Karpas-422 (cell line): ENCODE measurements at regions not wholly inside any gene's neighbourhood (a gene's known extent, or its start where the extent isn't known, plus 50 kb on each side); places are given as distances from the start of the nearest gene placed in this dataset.

Source experiments
- DNase-seq: peaks from one replicate; pipeline ENCODE4 v3.0.0-alpha.2; 2015
- H2AFZ ChIP-seq: fragments of 200-600 bp; sonication (generic); 2 replicates; pipeline ENCODE4 v1.6.1; 2014; ENCODE audit warnings: antibody characterized with exemption, low read length, mixed read lengths
- H3K27ac ChIP-seq: fragments of 200-600 bp; sonication (generic); 2 replicates; pipeline ENCODE4 v1.5.1; 2014; ENCODE audit warnings: mild to moderate bottlenecking, low read length, moderate library complexity
- H3K27me3 ChIP-seq: fragments of 200-600 bp; sonication (generic); 2 replicates; pipeline ENCODE4 v1.6.1; 2014; ENCODE audit warnings: low read length, mixed read lengths
- H3K36me3 ChIP-seq: fragments of 200-600 bp; sonication (generic); 2 replicates; pipeline ENCODE4 v1.6.1; 2014; ENCODE audit warnings: low read length, mixed read lengths; ENCODE audit not compliant: insufficient read depth
- H3K4me1 ChIP-seq: fragments of 200-600 bp; sonication (generic); 2 replicates; pipeline ENCODE4 v1.6.1; 2014; ENCODE audit warnings: mild to moderate bottlenecking, low read length, mixed read lengths
- H3K4me2 ChIP-seq: fragments of 200-600 bp; sonication (generic); 2 replicates; pipeline ENCODE4 v1.6.1; 2014; ENCODE audit warnings: low read length, low read depth, mild to moderate bottlenecking; ENCODE audit not compliant: poor library complexity, severe bottlenecking
- H3K4me3 ChIP-seq: fragments of 200-600 bp; sonication (generic); 2 replicates; pipeline ENCODE4 v1.5.1; 2014; ENCODE audit warnings: mild to moderate bottlenecking, antibody characterized with exemption, low read length, mixed read lengths
- H3K79me2 ChIP-seq: fragments of 200-600 bp; sonication (generic); 2 replicates; pipeline ENCODE4 v1.6.1; 2014; ENCODE audit warnings: mild to moderate bottlenecking, low read length, mixed read lengths
- H3K9ac ChIP-seq: fragments of 200-600 bp; sonication (generic); 2 replicates; pipeline ENCODE4 v1.6.0; 2014; ENCODE audit warnings: low read length
- H3K9me2 ChIP-seq: fragments of 200-600 bp; sonication (generic), shearing (Covaris generic); replicated peaks from 2 replicates; pipeline ENCODE4 v1.6.0; 2014; ENCODE audit warnings: mild to moderate bottlenecking, low read length, moderate library complexity; ENCODE audit not compliant: insufficient read depth
- H3K9me3 ChIP-seq: fragments of 300-700, 200-600 bp; sonication (generic); 2 replicates; pipeline ENCODE4 v1.6.1; 2014; ENCODE audit warnings: low read length, mixed read lengths
- H4K20me1 ChIP-seq: fragments of 200-600 bp; sonication (generic); 2 replicates; pipeline ENCODE4 v1.6.1; 2014; ENCODE audit warnings: mild to moderate bottlenecking, antibody characterized with exemption, low read length, low read depth; ENCODE audit not compliant: insufficient read depth

- H3K79me2 ChIP-seq: no peaks in the 10 kb centered on the region
- H3K4me2 ChIP-seq: no peak overlapping the region
- no peak overlapping the region for H3K4me3 ChIP-seq
- no peak overlapping the region for H2AFZ ChIP-seq
- 0 out of 2 replicates have a peak, but pooled peaks cover 3% of the 10 kb centered on the region for H3K9me2 ChIP-seq
- H3K9ac ChIP-seq: no peak overlapping the region
- no peaks in the 10 kb centered on the region for H4K20me1 ChIP-seq
- H3K9me3 ChIP-seq: no peaks in the 10 kb centered on the region
- H3K4me1 ChIP-seq: no peaks in the 10 kb centered on the region
- DNase-seq: no peak
- H3K27ac ChIP-seq: no peak overlapping the region
- H3K27me3 ChIP-seq: no peaks in the 10 kb centered on the region
- H3K36me3 ChIP-seq: no peaks in the 10 kb centered on the region
Observed at GRCh38 chr14:24744641-24745040, 110.7 kb upstream of the GZMB start.

GRCh38 chr14:24741871-24742270, 107.9 kb upstream of the GZMB start:
- Histone ChIP-seq H4K20me1 (no peaks in the 10 kb centered on the region), H3K79me2 (no peaks in the 10 kb centered on the region), H3K27ac (no peak overlapping the region), H2AFZ (no peak overlapping the region), H3K4me1 (no peaks in the 10 kb centered on the region), H3K9me2 (no peaks in the 10 kb centered on the region), H3K9ac (no peak overlapping the region), H3K4me3 (no peak overlapping the region), H3K36me3 (no peaks in the 10 kb centered on the region), H3K4me2 (no peak overlapping the region), H3K9me3 (no peaks in the 10 kb centered on the region), H3K27me3 (no peaks in the 10 kb centered on the region)
- no peak for DNase-seq

GRCh38 chr14:24735984-24736630, 102.1 kb upstream of the GZMB start:
- Histone ChIP-seq H3K79me2 (no peaks in the 10 kb centered on the region), H3K27ac (no peak overlapping the region), H4K20me1 (no peaks in the 10 kb centered on the region), H3K36me3 (no peaks in the 10 kb centered on the region), H2AFZ (no peak overlapping the region), H3K4me2 (no peak overlapping the region), H3K9me3 (no peaks in the 10 kb centered on the region), H3K9ac (no peak overlapping the region), H3K27me3 (no peaks in the 10 kb centered on the region), H3K4me3 (no peak overlapping the region), H3K9me2 (no peaks in the 10 kb centered on the region), H3K4me1 (no peaks in the 10 kb centered on the region)
- no peak for DNase-seq

DNA sequence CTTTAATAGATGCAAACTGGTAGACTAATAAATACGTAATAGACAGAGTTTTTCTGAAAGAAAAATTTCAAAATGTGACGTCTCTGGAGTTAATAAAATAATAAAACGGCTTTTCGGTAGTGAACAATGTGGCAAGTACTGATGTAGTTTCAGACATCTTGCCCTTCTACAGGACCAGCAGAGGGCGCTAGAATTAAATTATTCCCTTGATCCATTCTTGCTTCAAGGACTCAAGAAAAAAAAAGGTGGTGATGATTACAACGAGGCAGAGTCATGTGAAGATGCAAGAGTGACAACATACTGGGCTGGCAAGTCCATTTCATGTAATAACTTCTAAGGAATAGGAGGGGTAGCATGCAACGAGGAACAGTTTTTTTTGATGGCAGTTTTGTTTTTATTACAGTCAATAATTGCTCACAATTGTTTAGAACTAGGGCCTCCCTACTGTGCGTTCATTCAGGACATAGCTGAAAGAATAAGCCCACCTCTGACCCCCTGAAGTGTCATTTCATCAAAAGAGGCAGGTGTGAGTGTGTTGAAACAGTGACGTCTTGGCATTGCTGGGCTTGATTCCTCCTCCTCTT, 101.0 kb upstream of the GZMB start:
- Histone ChIP-seq H3K36me3 (no peaks in the 10 kb centered on the region), H3K4me3 (no peak overlapping the region), H3K9me2 (no peaks in the 10 kb centered on the region), H3K27ac (no peak overlapping the region), H2AFZ (no peak overlapping the region), H3K27me3 (no peaks in the 10 kb centered on the region), H4K20me1 (no peaks in the 10 kb centered on the region), H3K4me1 (no peaks in the 10 kb centered on the region), H3K4me2 (no peak overlapping the region), H3K9me3 (no peaks in the 10 kb centered on the region), H3K9ac (no peak overlapping the region), H3K79me2 (no peaks in the 10 kb centered on the region)
- DNase-seq: peak; percentile 87

GRCh38 chr14:24726480-24726879, 92.5 kb upstream of the GZMB start:
- Histone ChIP-seq H3K27me3 (no peaks in the 10 kb centered on the region; the same call in 1 of the 2 replicates), H3K4me2 (no peak overlapping the region), H3K79me2 (no peaks in the 10 kb centered on the region), H3K4me1 (no peaks in the 10 kb centered on the region), H4K20me1 (no peaks in the 10 kb centered on the region), H3K9me2 (no peaks in the 10 kb centered on the region), H3K36me3 (no peaks in the 10 kb centered on the region), H3K4me3 (no peak overlapping the region), H2AFZ (no peak overlapping the region), H3K9me3 (no peaks in the 10 kb centered on the region), H3K9ac (no peak overlapping the region), H3K27ac (no peak overlapping the region)
- no peak for DNase-seq

GRCh38 chr14:24725311-24725710, 91.3 kb upstream of the GZMB start:
- Histone ChIP-seq H3K9ac (no peak overlapping the region), H2AFZ (no peak overlapping the region), H3K36me3 (no peaks in the 10 kb centered on the region), H4K20me1 (no peaks in the 10 kb centered on the region), H3K4me2 (no peak overlapping the region), H3K9me2 (no peaks in the 10 kb centered on the region), H3K27me3 (no peaks in the 10 kb centered on the region; the same call in 1 of the 2 replicates), H3K4me3 (no peak overlapping the region), H3K27ac (no peak overlapping the region), H3K79me2 (no peaks in the 10 kb centered on the region), H3K4me1 (no peaks in the 10 kb centered on the region), H3K9me3 (no peaks in the 10 kb centered on the region)
- no peak for DNase-seq

- Histone ChIP-seq H3K4me2 (no peak overlapping the region), H3K4me1 (no peaks in the 10 kb centered on the region), H3K4me3 (no peak overlapping the region), H2AFZ (no peak overlapping the region), H3K79me2 (no peaks in the 10 kb centered on the region), H3K9me3 (no peaks in the 10 kb centered on the region), H3K36me3 (no peaks in the 10 kb centered on the region), H3K9me2 (no peaks in the 10 kb centered on the region), H3K27me3 (no peaks in the 10 kb centered on the region; the same call in 1 of the 2 replicates), H3K9ac (no peak overlapping the region), H3K27ac (no peak overlapping the region), H4K20me1 (no peaks in the 10 kb centered on the region)
- DNase-seq: no peak
Observed at GRCh38 chr14:24721775-24722174, 87.8 kb upstream of the GZMB start.

DNA sequence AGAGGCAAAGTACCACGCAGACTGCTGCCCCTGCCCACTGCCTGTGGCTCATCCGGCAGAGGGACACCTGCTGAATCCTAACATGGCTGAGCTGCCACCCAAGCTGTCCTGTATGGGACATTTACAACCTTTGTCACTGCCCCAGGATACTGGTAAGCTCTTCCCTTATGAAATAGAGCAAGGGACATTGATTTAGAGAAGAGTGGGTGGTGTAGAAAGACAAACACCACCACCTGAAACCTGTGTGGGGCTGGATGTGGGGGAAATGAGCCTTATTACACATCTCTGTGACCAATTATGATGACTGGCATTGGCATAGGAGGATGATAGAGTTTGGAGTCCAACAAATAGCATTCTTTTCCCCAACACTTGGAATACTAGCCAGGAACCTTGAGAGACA, 81.2 kb upstream of the GZMB start:
- H3K27ac ChIP-seq: no peak overlapping the region
- H3K27me3 ChIP-seq: no peaks in the 10 kb centered on the region
- H3K9ac ChIP-seq: no peak overlapping the region
- no peaks in the 10 kb centered on the region for H4K20me1 ChIP-seq
- no peaks in the 10 kb centered on the region for H3K79me2 ChIP-seq
- DNase-seq: no peak
- no peaks in the 10 kb centered on the region for H3K9me2 ChIP-seq
- no peaks in the 10 kb centered on the region for H3K9me3 ChIP-seq
- H3K36me3 ChIP-seq: no peaks in the 10 kb centered on the region
- H2AFZ ChIP-seq: no peak overlapping the region
- no peaks in the 10 kb centered on the region for H3K4me1 ChIP-seq
- no peak overlapping the region for H3K4me2 ChIP-seq
- no peak overlapping the region for H3K4me3 ChIP-seq
